Loucy (cell line): ENCODE measurements at regions not wholly inside any gene's neighbourhood (a gene's known extent, or its start where the extent isn't known, plus 50 kb on each side); places are given as distances from the start of the nearest gene placed in this dataset.

ENCODE experiments used
- CTCF ChIP-seq: fragments of 200-600 bp; sonication (generic); conservative IDR thresholded peaks from 2 replicates; pipeline ENCODE4 v1.5.1; 2014; ENCODE audit warnings: mild to moderate bottlenecking, antibody characterized with exemption, low read length
- EZH2phosphoT487 ChIP-seq: fragments of 200-600 bp; IDR thresholded peaks from 2 replicates; pipeline ENCODE4 v1.6.1; 2018; ENCODE audit warnings: antibody characterized with exemption, mild to moderate bottlenecking, moderate library complexity, borderline replicate concordance

GRCh38 chr5:156076912-156077311, 250.1 kb upstream of the SGCD start:
- TF ChIP-seq CTCF (no peak), EZH2phosphoT487 (no peak)
